ENCODE measurements at regions not wholly inside any gene's neighbourhood (a gene's known extent, or its start where the extent isn't known, plus 50 kb on each side); places are given as distances from the start of the nearest gene placed in this dataset.

- CTCF ChIA-PET: no interaction called here
- peak in 1 of 2 experiments; percentile 3 for DNase-seq
- no peaks in the 10 kb centered on the region for H3K36me3 ChIP-seq (ENCODE audit: control insufficient read depth, insufficient read depth, low read length)
- H3K4me1 ChIP-seq: peaks cover 14% of the 10 kb centered on the region
- TF ChIP-seq CTCF (IDR thresholded peaks at IDR 0.05; ENCODE audit: insufficient read depth in 1 of 2, low read depth in 1 of 2, low read length in 1 of 2, severe bottlenecking in 1 of 2, unreplicated experiment in 1 of 2): peak; percentile 17 to 31
- H3K4me3 ChIP-seq (ENCODE audit: low read depth, low read length): no peak overlapping the region
- H3K4me1 Mint-ChIP-seq (ENCODE audit: low read depth, unreplicated experiment): no peaks in the 10 kb centered on the region
- H3K27me3 Mint-ChIP-seq (ENCODE audit: insufficient read depth, unreplicated experiment): peaks cover 25% of the 10 kb centered on the region
- no peaks in the 10 kb centered on the region for H3K36me3 Mint-ChIP-seq (ENCODE audit: insufficient read depth, unreplicated experiment)
- no peaks in the 10 kb centered on the region for H3K9me3 ChIP-seq
- H3K27me3 ChIP-seq (replicated peaks; ENCODE audit: control insufficient read depth, insufficient read depth, low read length): no peaks in the 10 kb centered on the region; the same call in 1 of the 2 replicates
- H3K27ac Mint-ChIP-seq (ENCODE audit: unreplicated experiment): no peak overlapping the region
- POLR2A ChIA-PET: no interaction called here
- intact Hi-C loops (cut with micrococcal nuclease; ENCODE audit: unreplicated experiment): loop anchor here (5.0 kb wide), 1 partner anchor 55 kb away; no protein-coding TSS in a partner anchor
- no TSS peak for BruUV-seq (replicated peaks)
- no peaks in the 10 kb centered on the region for H3K9me3 Mint-ChIP-seq (ENCODE audit: unreplicated experiment)
- peak overlapping the region; percentile 64 for H3K4me3 Mint-ChIP-seq (ENCODE audit: unreplicated experiment)
Measured at GRCh38 chr4:180057299-180057721, 2185.9 kb upstream of the TENM3 start.

- BruUV-seq (replicated peaks): no TSS peak
- Mint-ChIP-seq H3K4me1 (ENCODE audit: low read depth, unreplicated experiment) (no peaks in the 10 kb centered on the region), H3K4me3 (ENCODE audit: unreplicated experiment) (peak overlapping the region; percentile 64), H3K36me3 (ENCODE audit: insufficient read depth, unreplicated experiment) (no peaks in the 10 kb centered on the region), H3K27me3 (ENCODE audit: insufficient read depth, unreplicated experiment) (peaks cover 28% of the 10 kb centered on the region), H3K27ac (ENCODE audit: unreplicated experiment) (no peak overlapping the region), H3K9me3 (ENCODE audit: unreplicated experiment) (no peaks in the 10 kb centered on the region)
- CTCF ChIA-PET: no interaction called here
- H3K4me1 ChIP-seq: peaks cover 14% of the 10 kb centered on the region
- H3K4me3 ChIP-seq (ENCODE audit: low read depth, low read length): peak overlapping the region; percentile 31
- no peaks in the 10 kb centered on the region for H3K36me3 ChIP-seq (ENCODE audit: control insufficient read depth, insufficient read depth, low read length)
- no peaks in the 10 kb centered on the region for H3K9me3 ChIP-seq
- H3K27me3 ChIP-seq (replicated peaks; ENCODE audit: control insufficient read depth, insufficient read depth, low read length): no peaks in the 10 kb centered on the region; the same call in 1 of the 2 replicates
- POLR2A ChIA-PET: no interaction called here
- intact Hi-C loops (cut with micrococcal nuclease; ENCODE audit: unreplicated experiment): loop anchor here (2.0 to 5.0 kb wide), 2 partner anchors 23 to 54 kb away; no protein-coding TSS in a partner anchor
- TF ChIP-seq CTCF (IDR thresholded peaks at IDR 0.05; ENCODE audit: insufficient read depth in 1 of 2, low read depth in 1 of 2, low read length in 1 of 2, severe bottlenecking in 1 of 2, unreplicated experiment in 1 of 2): no peak
- peak in 1 of 2 experiments; percentile 19 for DNase-seq
Measured at GRCh38 chr4:180057891-180058671, 2185.1 kb upstream of the TENM3 start.

- Mint-ChIP-seq H3K36me3 (ENCODE audit: insufficient read depth, unreplicated experiment) (no peaks in the 10 kb centered on the region), H3K9me3 (ENCODE audit: unreplicated experiment) (no peaks in the 10 kb centered on the region), H3K27me3 (ENCODE audit: insufficient read depth, unreplicated experiment) (peaks cover 28% of the 10 kb centered on the region), H3K4me1 (ENCODE audit: low read depth, unreplicated experiment) (no peaks in the 10 kb centered on the region), H3K4me3 (ENCODE audit: unreplicated experiment) (peak overlapping the region; percentile 78), H3K27ac (ENCODE audit: unreplicated experiment) (no peak overlapping the region)
- Histone ChIP-seq H3K36me3 (ENCODE audit: control insufficient read depth, insufficient read depth, low read length) (no peaks in the 10 kb centered on the region), H3K4me3 (ENCODE audit: low read depth, low read length) (peak overlapping the region; percentile 43), H3K4me1 (peaks cover 14% of the 10 kb centered on the region), H3K9me3 (no peaks in the 10 kb centered on the region), H3K27me3 (replicated peaks; ENCODE audit: control insufficient read depth, insufficient read depth, low read length) (no peaks in the 10 kb centered on the region; the same call in 1 of the 2 replicates)
- no TSS peak for BruUV-seq (replicated peaks)
- CTCF ChIA-PET: no interaction called here
- POLR2A ChIA-PET: no interaction called here
- no peak for TF ChIP-seq CTCF (IDR thresholded peaks at IDR 0.05; ENCODE audit: insufficient read depth in 1 of 2, low read depth in 1 of 2, low read length in 1 of 2, severe bottlenecking in 1 of 2, unreplicated experiment in 1 of 2)
- intact Hi-C loops (cut with micrococcal nuclease; ENCODE audit: unreplicated experiment): loop anchor here (2.0 to 5.0 kb wide), 2 partner anchors 22 to 54 kb away; no protein-coding TSS in a partner anchor
- peak in 1 of 2 experiments; percentile 19 for DNase-seq
Measured at GRCh38 chr4:180058691-180059215, 2184.4 kb upstream of the TENM3 start.

All from Caco-2 (cell line).